A549 (cell line): ENCODE measurements at regions not wholly inside any gene's neighbourhood (a gene's known extent, or its start where the extent isn't known, plus 50 kb on each side); places are given as distances from the start of the nearest gene placed in this dataset.

ENCODE experiments used
- ATAC-seq, 2 experiments: fragments of 200-7000 bp in 1 of 2; fragments of >200 bp in 1 of 2; cut with Nextera tagmentation in 1 of 2; cut with Tn5 transposase in 1 of 2; 3 replicates each; pipeline versions ENCODE4 v1.8.0 to v1.9.1; 2018 to 2020; ENCODE audit warnings: mild to moderate bottlenecking in 1 of 2, moderate library complexity in 1 of 2
- CTCF ChIA-PET: fragments of 300-600 bp; sonication (Branson Sonifier 250); formaldehyde crosslinking; extraction: SDS; loops from one replicate; lab custom pipeline; 2021; ENCODE audit warnings: antibody characterized with exemption, inconsistent platforms; lab: Yijun Ruan, JAX
- POLR2A ChIA-PET: fragments of 350-600 bp; formaldehyde crosslinking; extraction: SDS; loops from one replicate; lab custom pipeline; 2021; ENCODE audit warnings: antibody characterized with exemption, inconsistent platforms; lab: Yijun Ruan, JAX
- DNase-seq, 2 experiments: peaks; one replicate each; pipeline versions ENCODE4 v3.0.0 to v3.0.0-alpha.2; 2011 to 2016; ENCODE audit warnings: low read depth in 1 of 2, low spot score in 1 of 2
- FAIRE-seq: peaks from 2 replicates; lab custom pipeline; 2011; peaks lifted over from hg19 to GRCh38; lab: Jason Lieb, UNC
- H3K27ac ChIP-seq, 2 experiments: fragments of >200 bp; sonication (Bioruptor Twin); formaldehyde crosslinking; 3 replicates each; pipeline ENCODE4 v1.5.1; 2016 to 2017
- H3K4me1 ChIP-seq: fragments of >200 bp; sonication (Bioruptor Twin); formaldehyde crosslinking; 3 replicates; pipeline ENCODE4 v1.6.1; 2016
- H3K4me2 ChIP-seq: fragments of >200 bp; sonication (Bioruptor Twin); formaldehyde crosslinking; 3 replicates; pipeline ENCODE4 v1.6.1; 2016
- H3K4me3 ChIP-seq: fragments of >200 bp; sonication (Bioruptor Twin); formaldehyde crosslinking; 3 replicates; pipeline ENCODE4 v1.5.1; 2016
- H3K9me3 ChIP-seq: fragments of >200 bp; sonication (Bioruptor Twin); formaldehyde crosslinking; 3 replicates; pipeline ENCODE4 v1.6.1; 2016
- ATOH8 ChIP-seq: fragments of 250-450 bp; sonication (Bioruptor Pico); IDR thresholded peaks from 2 replicates; pipeline ENCODE4 v1.5.0; 2020; ENCODE audit warnings: low read depth, mild to moderate bottlenecking, moderate library complexity
- BCL3 ChIP-seq: fragments of >200 bp; sonication (Bioruptor Twin); formaldehyde crosslinking; IDR thresholded peaks from 3 replicates; pipeline ENCODE4 v1.6.1; 2016
- BHLHE40 ChIP-seq: IDR thresholded peaks from 2 replicates; pipeline ENCODE4 v1.6.1; 2012; ENCODE audit warnings: low read depth, low read length, inconsistent platforms
- CHD4 ChIP-seq: fragments of 200-600 bp; sonication (generic); IDR thresholded peaks from 2 replicates; pipeline ENCODE4 v1.6.1; 2016; ENCODE audit warnings: antibody characterized with exemption, mild to moderate bottlenecking, borderline replicate concordance
- EHF ChIP-seq: fragments of 250-450 bp; sonication (Bioruptor Pico); IDR thresholded peaks from 2 replicates; pipeline ENCODE4 v1.5.0; 2020; ENCODE audit warnings: mild to moderate bottlenecking
- EHMT2 ChIP-seq: fragments of 200-600 bp; sonication (generic); IDR thresholded peaks from 2 replicates; pipeline ENCODE4 v1.6.1; 2016; ENCODE audit warnings: antibody characterized with exemption, low read depth, mild to moderate bottlenecking, moderate library complexity
- EP300 ChIP-seq, 2 experiments: fragments of >200 bp; sonication (Bioruptor Twin); formaldehyde crosslinking; IDR thresholded peaks; 2 replicates in 1 of 2; 3 replicates in 1 of 2; pipeline ENCODE4 v1.6.1; 2016 to 2017
- FOXS1 ChIP-seq: fragments of 250-450 bp; sonication (Bioruptor Pico); IDR thresholded peaks from 2 replicates; pipeline ENCODE4 v1.5.0; 2020; ENCODE audit warnings: mild to moderate bottlenecking, moderate library complexity
- HDAC2 ChIP-seq: fragments of 200-600 bp; sonication (generic); IDR thresholded peaks from 2 replicates; pipeline ENCODE4 v1.6.1; 2016
- HES2 ChIP-seq: fragments of >200 bp; sonication (Bioruptor Twin); formaldehyde crosslinking; IDR thresholded peaks from 2 replicates; pipeline ENCODE4 v1.6.1; 2016
- HEYL ChIP-seq: fragments of 250-450 bp; sonication (Bioruptor Pico); IDR thresholded peaks from 2 replicates; pipeline ENCODE4 v1.8.0; 2021; ENCODE audit warnings: mild to moderate bottlenecking, moderate library complexity
- HMGXB4 ChIP-seq: fragments of 250-450 bp; sonication (Bioruptor Pico); IDR thresholded peaks from 2 replicates; pipeline ENCODE4 v1.5.0; 2021; ENCODE audit warnings: mild to moderate bottlenecking, moderate library complexity, borderline replicate concordance
- HOXA7 ChIP-seq: fragments of 250-450 bp; sonication (Bioruptor Pico); IDR thresholded peaks from 2 replicates; pipeline ENCODE4 v1.5.0; 2020; ENCODE audit warnings: mild to moderate bottlenecking, moderate library complexity
- HOXB13 ChIP-seq: fragments of 250-450 bp; sonication (Bioruptor Pico); IDR thresholded peaks from 2 replicates; pipeline ENCODE4 v1.5.0; 2020; ENCODE audit warnings: low read depth, mild to moderate bottlenecking, moderate library complexity
- HOXB5 ChIP-seq: fragments of 250-450 bp; sonication (Bioruptor Pico); IDR thresholded peaks from 2 replicates; pipeline ENCODE4 v1.5.0; 2020; ENCODE audit warnings: mild to moderate bottlenecking, moderate library complexity
- KDM5A ChIP-seq: fragments of 200-600 bp; sonication (generic); IDR thresholded peaks from 2 replicates; pipeline ENCODE4 v1.6.1; 2016; ENCODE audit warnings: antibody characterized with exemption, mild to moderate bottlenecking
- MAFK ChIP-seq: fragments of 450-650 bp; IDR thresholded peaks from 2 replicates; pipeline ENCODE4 v1.6.1; 2014; ENCODE audit not compliant: partially characterized antibody
- NFE2L2 ChIP-seq: fragments of 150-350 bp; conservative IDR thresholded peaks from 2 replicates; pipeline ENCODE4 v1.6.1; 2014; ENCODE audit warnings: low read length
- NR3C1 ChIP-seq: fragments of >200 bp; sonication (Bioruptor Twin); formaldehyde crosslinking; IDR thresholded peaks from 3 replicates; pipeline ENCODE4 v1.6.1; 2017
- PBX3 ChIP-seq: IDR thresholded peaks from 2 replicates; pipeline ENCODE4 v1.6.1; 2012
- POLR2A ChIP-seq: IDR thresholded peaks from 2 replicates; pipeline ENCODE4 v1.6.1; 2012; ENCODE audit warnings: mild to moderate bottlenecking, low read length
- POLR2AphosphoS2 ChIP-seq: conservative IDR thresholded peaks from 2 replicates; pipeline ENCODE4 v1.6.1; 2012; ENCODE audit warnings: low read length, improper control_type of control experiment, inconsistent platforms
- RFX5 ChIP-seq: fragments of 450-650 bp; IDR thresholded peaks from 2 replicates; pipeline ENCODE4 v1.7.1; 2014; ENCODE audit warnings: antibody characterized with exemption, mild to moderate bottlenecking, moderate library complexity
- TFCP2L1 ChIP-seq: fragments of 250-450 bp; sonication (Bioruptor Pico); IDR thresholded peaks from 2 replicates; pipeline ENCODE4 v1.5.0; 2021; ENCODE audit warnings: mild to moderate bottlenecking
- TP53 ChIP-seq: fragments of 250-450 bp; sonication (Bioruptor Pico); IDR thresholded peaks from 2 replicates; pipeline ENCODE4 v1.5.0; 2021; ENCODE audit warnings: mild to moderate bottlenecking, moderate library complexity
- USF2 ChIP-seq: fragments of 450-650 bp; IDR thresholded peaks from 2 replicates; pipeline ENCODE4 v1.6.1; 2014; ENCODE audit warnings: antibody characterized with exemption
- ZNF302 ChIP-seq: fragments of 250-450 bp; sonication (Bioruptor Pico); IDR thresholded peaks from 2 replicates; pipeline ENCODE4 v1.9.0; 2021; ENCODE audit warnings: inconsistent platforms, mild to moderate bottlenecking, moderate library complexity
- ZSCAN20 ChIP-seq: fragments of 250-450 bp; sonication (Bioruptor Pico); IDR thresholded peaks from 2 replicates; pipeline ENCODE4 v1.8.0; 2022; ENCODE audit warnings: mild to moderate bottlenecking, moderate library complexity
- WGBS: methylation state at CpG from one replicate; pipeline ENCODE4 v1.1.6; 2017; ENCODE audit errors: missing lambda C conversion rate; 5-methylcytosine and 5-hydroxymethylcytosine counted together

GRCh38 chr2:129467012-129467779, 512.3 kb upstream of the RAB6C start:
- H3K4me1 ChIP-seq, result no peaks in the 10 kb centered on the region
- no peak for DNase-seq
- no peak for TF ChIP-seq KDM5A
- no peak for TF ChIP-seq USF2
- TF ChIP-seq RFX5, result no peak
- TF ChIP-seq HOXB13 (CRISPR knock-in tag), result no peak
- no peak for TF ChIP-seq PBX3
- no peak for TF ChIP-seq BHLHE40
- TF ChIP-seq CHD4, result no peak
- TF ChIP-seq HMGXB4 (CRISPR knock-in tag), result no peak
- TF ChIP-seq HEYL (CRISPR knock-in tag), result no peak
- TF ChIP-seq EHF (CRISPR knock-in tag), result no peak
- no peak for TF ChIP-seq NR3C1
- no peak for TF ChIP-seq HOXB5 (CRISPR knock-in tag)
- no peak for FAIRE-seq
- no peak overlapping the region for H3K27ac ChIP-seq
- POLR2A ChIA-PET, result no interaction called here
- H3K4me2 ChIP-seq, result no peak overlapping the region
- H3K9me3 ChIP-seq, result no peaks in the 10 kb centered on the region
- H3K4me3 ChIP-seq, result no peak overlapping the region
- no peak for ATAC-seq
- CTCF ChIA-PET, result no interaction called here
- WGBS, result 9% methylated on average over 9 of the region's 11 CpGs

GRCh38 chr2:129467941-129468340, 511.5 kb upstream of the RAB6C start:
- ATAC-seq, result no peak
- FAIRE-seq, result no peak
- POLR2A ChIA-PET, result no interaction called here

GRCh38 chr2:129468879-129469278, 510.6 kb upstream of the RAB6C start:
- no peaks in the 10 kb centered on the region for H3K9me3 ChIP-seq
- no peak overlapping the region for H3K4me2 ChIP-seq
- no peak for DNase-seq
- H3K4me1 ChIP-seq, result no peaks in the 10 kb centered on the region
- H3K27ac ChIP-seq, result no peak overlapping the region
- no peak overlapping the region for H3K4me3 ChIP-seq
- POLR2A ChIA-PET, result no interaction called here
- WGBS, result 57% methylated on average over 5 of the region's 5 CpGs
- no peak for TF ChIP-seq BCL3
- TF ChIP-seq MAFK, result no peak
- no peak for TF ChIP-seq ATOH8 (CRISPR knock-in tag)
- TF ChIP-seq TFCP2L1 (CRISPR knock-in tag), result no peak
- TF ChIP-seq KDM5A, result no peak
- TF ChIP-seq ZSCAN20 (CRISPR knock-in tag), result no peak
- TF ChIP-seq ZNF302 (CRISPR knock-in tag), result no peak
- no peak for TF ChIP-seq NFE2L2
- TF ChIP-seq FOXS1 (CRISPR knock-in tag), result no peak
- no peak for TF ChIP-seq POLR2A
- TF ChIP-seq TP53 (CRISPR knock-in tag), result no peak
- TF ChIP-seq POLR2AphosphoS2, result no peak
- TF ChIP-seq EHMT2, result no peak
- TF ChIP-seq HES2, result no peak
- TF ChIP-seq HDAC2, result no peak
- TF ChIP-seq EP300 (IDR thresholded peaks at IDR 0.05), result no peak
- no peak for TF ChIP-seq HOXA7 (CRISPR knock-in tag)
- TF ChIP-seq, all 56 proteins: peak for 0
- CTCF ChIA-PET, result interaction anchor here (0.9 to 1.7 kb wide), 2 partner anchors 16 to 51 kb away, joined by 4 to 5 read pairs; no protein-coding TSS in a partner anchor
- FAIRE-seq, result no peak
- ATAC-seq, result no peak

More at GRCh38 chr2:129467941-129468340, 511.5 kb upstream of the RAB6C start:
- WGBS, result 0% methylated on average over 3 of the region's 3 CpGs
- Histone ChIP-seq H3K9me3 (no peaks in the 10 kb centered on the region), H3K4me3 (no peak overlapping the region), H3K4me2 (no peak overlapping the region), H3K4me1 (no peaks in the 10 kb centered on the region), H3K27ac (no peak overlapping the region)
- CTCF ChIA-PET, result interaction anchor here (0.9 to 1.7 kb wide), 2 partner anchors 17 to 52 kb away, joined by 4 to 5 read pairs; no protein-coding TSS in a partner anchor
- TF ChIP-seq POLR2A, result no peak
- DNase-seq, result no peak
